ENCODE measurements at regions not wholly inside any gene's neighbourhood (a gene's known extent, or its start where the extent isn't known, plus 50 kb on each side); places are given as distances from the start of the nearest gene placed in this dataset.

DNA sequence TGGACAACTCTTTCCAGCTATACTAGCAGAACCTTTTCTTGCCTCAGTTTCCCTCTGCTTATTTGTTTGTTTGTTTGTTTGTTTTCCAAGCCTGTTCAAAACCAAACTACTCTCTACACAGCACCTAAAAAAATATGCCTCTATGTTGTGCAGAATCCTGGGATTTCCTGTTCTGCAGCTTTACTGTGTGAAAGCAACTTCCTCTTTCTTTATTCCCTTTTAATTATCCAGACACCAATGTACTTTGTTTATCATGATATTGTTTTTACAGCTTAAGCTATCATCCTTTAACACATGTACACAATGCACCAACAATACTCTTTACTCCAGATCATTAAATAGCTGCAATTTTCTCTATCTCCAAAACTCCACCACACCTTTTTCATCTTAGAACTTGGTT, 259.5 kb downstream of the EPHA4 start:
- Histone ChIP-seq H3K4me3 (no peak overlapping the region), H3K27me3 (no peaks in the 10 kb centered on the region), H3K36me3 (no peaks in the 10 kb centered on the region), H3K27ac (no peak overlapping the region), H3K4me1 (no peaks in the 10 kb centered on the region), H3K9me3 (no peaks in the 10 kb centered on the region)
- no peak for DNase-seq (ENCODE audit: low spot score in 2 of 2)
- intact Hi-C loops (cut with DNase I): no loop called here
- no peak for TF ChIP-seq CTCF (IDR thresholded peaks at IDR 0.05)

GRCh38 chr2:221314786-221315185, 257.3 kb downstream of the EPHA4 start:
- no peaks in the 10 kb centered on the region for H3K4me1 ChIP-seq
- no peak overlapping the region for H3K4me3 ChIP-seq
- no peaks in the 10 kb centered on the region for H3K36me3 ChIP-seq
- no peak overlapping the region for H3K27ac ChIP-seq
- no peaks in the 10 kb centered on the region for H3K9me3 ChIP-seq
- intact Hi-C loops (cut with DNase I): no loop called here
- no peaks in the 10 kb centered on the region for H3K27me3 ChIP-seq
- TF ChIP-seq CTCF (IDR thresholded peaks at IDR 0.05): no peak
- DNase-seq (ENCODE audit: low spot score in 2 of 2): no peak

- H3K27me3 ChIP-seq: no peaks in the 10 kb centered on the region
- no peak overlapping the region for H3K4me3 ChIP-seq
- TF ChIP-seq CTCF (IDR thresholded peaks at IDR 0.05): no peak
- H3K4me1 ChIP-seq: no peaks in the 10 kb centered on the region
- H3K9me3 ChIP-seq: no peaks in the 10 kb centered on the region
- no peak overlapping the region for H3K27ac ChIP-seq
- H3K36me3 ChIP-seq: no peaks in the 10 kb centered on the region
- intact Hi-C loops (cut with DNase I): no loop called here
- no peak for DNase-seq (ENCODE audit: low spot score in 2 of 2)
These were observed 253.6 kb downstream of the EPHA4 start for GRCh38 chr2:221318376-221319130.

GRCh38 chr2:221322741-221323140, 249.4 kb downstream of the EPHA4 start:
- no peaks in the 10 kb centered on the region for H3K36me3 ChIP-seq
- H3K4me1 ChIP-seq: no peaks in the 10 kb centered on the region
- H3K27ac ChIP-seq: no peak overlapping the region
- intact Hi-C loops (cut with DNase I): no loop called here
- H3K9me3 ChIP-seq: no peaks in the 10 kb centered on the region
- TF ChIP-seq CTCF (IDR thresholded peaks at IDR 0.05): no peak
- H3K4me3 ChIP-seq: no peak overlapping the region
- no peaks in the 10 kb centered on the region for H3K27me3 ChIP-seq
- no peak for DNase-seq (ENCODE audit: low spot score in 2 of 2)

DNA sequence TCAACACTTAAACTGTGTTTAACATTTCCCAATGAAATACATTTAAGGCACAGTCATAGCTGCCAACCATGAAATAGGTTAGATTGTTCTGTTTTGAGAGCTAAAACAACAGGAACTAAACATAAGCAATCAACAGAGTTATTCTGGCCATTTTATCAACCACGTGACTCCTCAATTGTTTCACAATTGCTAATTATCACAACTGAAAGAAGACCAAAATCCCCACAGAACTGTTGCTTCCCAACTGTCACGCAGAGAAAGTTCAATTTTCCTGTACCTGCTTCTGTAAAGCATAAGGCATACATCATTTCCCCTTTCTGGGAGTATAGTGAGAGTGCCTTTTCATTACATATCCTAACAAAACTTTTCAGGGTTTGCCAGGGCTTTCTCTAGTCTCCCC, 248.6 kb downstream of the EPHA4 start:
- no peaks in the 10 kb centered on the region for H3K27me3 ChIP-seq
- intact Hi-C loops (cut with DNase I): no loop called here
- DNase-seq (ENCODE audit: low spot score in 2 of 2): no peak
- H3K36me3 ChIP-seq: no peaks in the 10 kb centered on the region
- H3K27ac ChIP-seq: no peak overlapping the region
- no peaks in the 10 kb centered on the region for H3K4me1 ChIP-seq
- TF ChIP-seq CTCF (IDR thresholded peaks at IDR 0.05): no peak
- H3K9me3 ChIP-seq: no peaks in the 10 kb centered on the region
- no peak overlapping the region for H3K4me3 ChIP-seq

- H3K27ac ChIP-seq: no peak overlapping the region
- no peak for TF ChIP-seq CTCF (IDR thresholded peaks at IDR 0.05)
- DNase-seq (ENCODE audit: low spot score in 2 of 2): no peak
- H3K27me3 ChIP-seq: no peaks in the 10 kb centered on the region
- H3K36me3 ChIP-seq: no peaks in the 10 kb centered on the region
- H3K9me3 ChIP-seq: no peaks in the 10 kb centered on the region
- H3K4me3 ChIP-seq: no peak overlapping the region
- no peaks in the 10 kb centered on the region for H3K4me1 ChIP-seq
- intact Hi-C loops (cut with DNase I): no loop called here
These were observed 241.7 kb downstream of the EPHA4 start for GRCh38 chr2:221330436-221330835.

Measured in ascending aorta (tissue), 2 donors.